Renal cortex interstitium (tissue), 11 donors: ENCODE measurements at regions not wholly inside any gene's neighbourhood (a gene's known extent, or its start where the extent isn't known, plus 50 kb on each side); places are given as distances from the start of the nearest gene placed in this dataset.
"Not testable (repeated sequence)": the region's sequence is repeated elsewhere in the genome, so short reads cannot be mapped to it uniquely, and the experiment has no call there.

Experiments
- DNase-seq, 11 donors: peaks; one replicate each; pipeline ENCODE4 v3.0.0-alpha.2; 2013; ENCODE audit warnings: low read depth in 9 of 11, low spot score in 4 of 11; ENCODE audit errors: extremely low read depth in 1 of 11

DNA sequence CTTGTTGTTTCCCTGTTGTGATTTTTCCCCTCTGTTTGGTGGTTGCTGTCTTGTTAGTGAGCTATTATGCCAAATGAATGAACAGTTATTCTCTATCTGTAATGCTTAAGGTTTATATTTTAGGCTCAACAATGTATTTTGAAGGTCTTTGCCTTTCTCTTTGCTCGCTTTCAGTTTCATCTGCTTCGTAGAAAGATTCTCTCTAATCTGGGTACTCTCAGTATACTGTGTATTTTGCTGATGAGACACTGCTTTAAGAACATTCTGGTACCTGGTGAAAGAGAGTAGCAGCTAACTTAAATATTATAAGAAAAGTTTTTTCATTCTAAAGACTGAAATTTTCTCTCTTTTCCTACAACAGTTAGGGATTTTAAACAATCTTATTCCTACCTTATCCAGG, 1274.7 kb upstream of the PABPC4L start:
- no peak for DNase-seq

DNA sequence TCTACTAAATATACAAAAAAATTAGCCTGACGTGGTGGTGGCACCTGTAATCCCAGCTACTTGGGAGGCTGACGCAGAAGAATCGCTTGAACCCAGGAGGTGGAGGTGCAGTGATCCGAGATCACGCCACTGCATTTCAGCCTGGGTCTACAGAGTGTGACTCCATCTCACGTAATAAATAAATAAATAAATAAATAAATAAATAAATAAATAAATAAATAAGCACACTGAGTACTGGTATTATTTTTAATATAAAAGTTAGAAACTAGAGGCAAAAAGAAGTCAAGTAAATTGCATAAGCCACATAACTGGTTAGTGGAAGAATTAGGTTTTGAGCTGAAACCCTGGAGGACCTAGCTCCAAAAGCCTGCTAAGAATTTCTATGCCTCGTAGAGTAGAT, 1262.7 kb upstream of the PABPC4L start:
- DNase-seq = no peak

DNA sequence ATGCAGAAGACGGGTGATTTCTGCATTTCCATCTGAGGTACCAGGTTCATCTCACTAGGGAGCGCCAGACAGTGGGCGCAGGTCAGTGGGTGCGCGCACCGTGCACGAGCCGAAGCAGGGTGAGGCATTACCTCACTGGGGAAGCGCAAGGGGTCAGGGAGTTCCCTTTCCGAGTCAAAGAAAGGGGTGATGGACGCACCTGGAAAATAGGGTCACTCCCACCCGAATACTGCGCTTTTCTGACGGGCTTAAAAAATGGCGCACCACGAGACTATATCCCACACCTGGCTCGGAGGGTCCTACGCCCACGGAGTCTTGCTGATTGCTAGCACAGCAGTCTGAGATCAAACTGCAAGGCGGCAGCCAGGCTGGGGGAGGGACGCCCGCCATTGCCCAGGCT, 1246.0 kb upstream of the PABPC4L start:
- DNase-seq = not testable (repeated sequence)

- DNase-seq = no peak
These were observed 1233.3 kb upstream of the PABPC4L start for GRCh38 chr4:135434936-135435335.

DNA sequence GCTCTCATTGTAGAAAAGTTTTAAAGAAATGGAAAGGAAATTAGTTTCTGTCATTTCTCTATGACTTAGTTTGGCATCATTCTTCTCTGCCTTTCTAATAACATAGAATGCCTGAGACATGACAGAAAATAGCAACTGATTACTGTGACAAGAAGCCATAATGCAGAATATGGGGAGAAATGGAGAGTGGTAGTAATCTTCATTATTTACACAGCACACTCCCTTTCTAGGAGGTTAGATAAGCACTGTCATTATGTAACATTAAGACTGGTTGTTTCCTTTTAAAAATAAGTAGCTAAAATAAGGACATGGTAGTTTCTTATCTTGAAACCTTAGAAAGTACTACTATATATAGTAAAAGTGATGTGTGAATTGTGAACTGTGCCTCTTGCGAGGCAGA, 1227.9 kb upstream of the PABPC4L start:
- no peak for DNase-seq

DNA sequence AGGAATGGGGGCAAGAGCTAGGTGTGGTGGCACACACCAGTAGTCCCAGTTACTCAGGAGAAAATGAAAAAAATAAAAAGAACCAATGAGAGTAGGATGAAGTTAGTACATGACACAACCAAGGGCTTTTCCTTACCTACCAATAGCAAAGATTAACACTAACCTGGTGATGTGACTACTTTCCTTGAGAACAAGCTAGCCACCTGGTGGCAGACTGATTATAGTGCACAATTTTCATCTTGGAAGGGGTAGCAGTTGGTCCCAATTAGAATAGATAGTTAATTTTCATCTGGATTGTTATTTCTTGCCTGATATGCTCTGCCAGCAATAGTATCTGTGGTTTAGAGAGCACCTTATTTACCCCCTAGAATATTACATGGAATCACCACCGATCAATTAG, 1216.8 kb upstream of the PABPC4L start:
- DNase-seq = no peak

DNA sequence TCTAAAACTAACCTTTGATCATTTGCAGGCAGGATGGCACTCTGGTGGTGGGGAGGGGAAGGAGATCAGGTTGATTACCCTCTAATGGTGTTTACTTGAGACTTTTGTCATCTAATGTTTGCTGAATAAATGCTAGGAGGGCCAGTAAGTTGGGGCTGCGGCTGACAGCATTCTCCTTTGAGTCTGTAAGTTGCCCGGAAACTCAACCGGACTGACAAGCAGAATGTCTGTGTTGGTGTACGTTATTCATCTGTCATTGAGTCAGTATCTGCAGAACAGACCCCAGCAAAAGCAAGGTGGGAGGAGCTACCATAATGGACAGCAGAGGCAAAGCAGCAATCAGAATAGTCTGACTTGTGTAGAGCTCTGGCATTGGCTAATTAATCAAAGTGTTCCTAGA, 1210.6 kb upstream of the PABPC4L start:
- no peak for DNase-seq

- DNase-seq = no peak
These were observed 1209.7 kb upstream of the PABPC4L start for GRCh38 chr4:135411251-135411650.

GRCh38 chr4:135409261-135409660, 1207.7 kb upstream of the PABPC4L start:
- not testable (repeated sequence) for DNase-seq

DNA sequence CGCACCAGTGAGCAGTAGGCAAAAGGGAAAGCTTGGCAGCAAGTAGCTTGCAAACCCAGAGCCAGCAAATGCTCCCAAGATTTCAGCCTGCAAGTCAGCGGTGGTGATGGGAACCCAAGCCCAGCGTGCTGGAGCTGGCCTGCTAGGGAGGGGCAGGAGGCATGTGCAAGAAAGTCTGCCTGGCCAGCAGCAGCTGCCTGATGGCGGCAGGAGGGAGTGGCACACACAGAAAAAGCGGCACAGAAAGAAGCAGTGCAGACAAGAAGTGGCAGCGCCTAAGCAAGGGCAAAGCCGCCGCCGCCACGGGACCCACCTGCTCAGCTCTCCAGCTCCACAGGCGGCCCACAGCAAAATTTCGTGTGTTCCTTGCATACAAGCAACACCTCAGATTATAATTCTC, 1206.5 kb upstream of the PABPC4L start:
- DNase-seq = no peak

DNA sequence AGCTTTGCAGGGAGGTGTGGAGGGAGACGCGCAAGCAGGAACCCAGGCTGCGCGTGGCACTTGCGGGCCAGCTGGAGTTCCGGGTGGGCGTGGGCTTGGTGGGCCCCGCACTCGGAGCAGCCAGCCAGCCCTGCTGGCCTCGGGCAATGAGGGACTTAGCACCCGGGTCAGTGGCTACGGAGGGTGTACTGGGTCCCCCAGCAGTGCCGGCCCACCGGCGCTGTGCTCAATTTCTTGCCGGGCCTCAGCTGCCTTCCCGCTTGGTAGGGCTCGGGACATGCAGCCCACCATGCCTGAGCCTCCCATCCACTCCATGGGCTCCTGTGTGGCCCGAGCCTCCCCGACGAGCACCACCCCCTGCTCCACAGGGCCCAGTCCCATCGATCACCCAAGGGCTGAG, 1205.0 kb upstream of the PABPC4L start:
- not testable (repeated sequence) for DNase-seq

DNA sequence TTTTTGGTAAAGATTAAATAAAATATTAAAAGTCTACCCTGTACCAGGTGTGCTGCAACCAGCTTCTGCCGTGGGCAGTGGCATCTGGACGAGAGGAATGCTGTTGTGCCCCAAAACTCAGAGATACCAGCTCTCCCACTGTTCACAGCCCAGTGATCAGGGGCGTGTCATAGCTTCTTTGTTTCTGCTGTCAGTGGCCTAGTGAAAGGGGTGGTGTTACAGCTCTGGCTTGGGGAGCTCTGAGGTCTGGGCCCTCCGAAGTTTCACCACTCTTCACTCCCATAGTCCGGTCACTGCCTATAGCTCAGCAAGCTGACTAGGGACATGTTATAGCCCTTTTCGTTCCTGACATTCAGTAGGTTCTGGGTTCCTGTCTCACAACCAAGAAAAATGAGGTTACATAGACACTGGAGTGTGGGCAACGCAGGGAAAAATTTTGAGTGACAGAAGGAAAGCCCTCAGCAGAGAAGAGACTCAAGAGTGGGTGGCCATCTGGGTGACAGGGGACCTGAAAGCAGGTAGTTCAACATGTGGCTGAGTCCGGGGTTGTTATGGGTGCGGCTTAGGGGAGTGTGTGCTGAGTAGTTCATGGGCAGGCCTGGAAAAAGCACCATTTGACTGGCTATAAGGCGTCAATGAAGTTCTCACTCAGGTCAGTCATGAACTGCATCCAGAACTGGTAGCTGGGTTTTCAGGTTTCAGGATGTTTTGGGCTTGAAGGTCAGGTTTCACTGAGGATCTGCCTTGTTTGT, 1184.4 kb upstream of the PABPC4L start:
- no peak for DNase-seq

DNA sequence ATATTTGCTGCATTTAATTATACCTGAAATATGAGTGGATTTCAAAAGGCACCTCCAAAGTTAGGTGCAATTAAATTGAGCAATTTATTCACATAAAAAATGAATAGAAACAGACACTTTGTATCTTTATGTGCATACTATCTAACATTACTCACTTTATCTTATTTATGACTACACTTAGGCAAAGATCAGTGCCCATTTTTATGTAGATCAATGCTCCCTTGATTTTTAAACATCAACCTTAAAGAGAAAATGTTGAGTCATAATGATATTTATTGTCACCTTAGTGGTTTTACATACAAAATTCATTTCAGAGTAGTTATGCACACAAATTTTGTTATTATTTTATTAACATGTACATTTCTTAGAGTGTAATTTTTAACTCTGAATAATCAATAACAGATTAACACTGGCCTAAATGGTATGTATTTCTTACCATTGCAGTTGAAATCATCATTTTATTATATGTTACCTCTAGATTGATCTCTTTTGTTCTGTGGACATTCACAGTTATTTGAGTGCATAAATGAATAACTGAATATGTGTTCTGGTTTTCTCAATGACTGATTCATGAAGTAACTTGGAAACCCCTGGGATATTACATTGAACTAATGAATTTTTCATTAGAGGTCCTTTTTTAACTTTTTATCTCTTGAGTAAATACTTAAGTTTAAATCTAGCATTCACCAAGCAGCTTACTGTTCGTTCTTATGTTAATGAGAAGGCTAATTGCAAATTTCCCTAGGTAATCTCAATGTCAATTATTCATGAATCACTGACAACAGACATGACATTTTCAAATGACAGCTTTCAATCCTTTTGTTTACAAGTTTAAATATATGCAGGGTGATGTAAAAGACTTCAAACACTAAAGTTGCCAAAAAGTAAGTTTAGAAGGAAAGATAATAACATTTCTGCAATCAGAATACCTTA, 1182.0 kb upstream of the PABPC4L start:
- no peak for DNase-seq

DNA sequence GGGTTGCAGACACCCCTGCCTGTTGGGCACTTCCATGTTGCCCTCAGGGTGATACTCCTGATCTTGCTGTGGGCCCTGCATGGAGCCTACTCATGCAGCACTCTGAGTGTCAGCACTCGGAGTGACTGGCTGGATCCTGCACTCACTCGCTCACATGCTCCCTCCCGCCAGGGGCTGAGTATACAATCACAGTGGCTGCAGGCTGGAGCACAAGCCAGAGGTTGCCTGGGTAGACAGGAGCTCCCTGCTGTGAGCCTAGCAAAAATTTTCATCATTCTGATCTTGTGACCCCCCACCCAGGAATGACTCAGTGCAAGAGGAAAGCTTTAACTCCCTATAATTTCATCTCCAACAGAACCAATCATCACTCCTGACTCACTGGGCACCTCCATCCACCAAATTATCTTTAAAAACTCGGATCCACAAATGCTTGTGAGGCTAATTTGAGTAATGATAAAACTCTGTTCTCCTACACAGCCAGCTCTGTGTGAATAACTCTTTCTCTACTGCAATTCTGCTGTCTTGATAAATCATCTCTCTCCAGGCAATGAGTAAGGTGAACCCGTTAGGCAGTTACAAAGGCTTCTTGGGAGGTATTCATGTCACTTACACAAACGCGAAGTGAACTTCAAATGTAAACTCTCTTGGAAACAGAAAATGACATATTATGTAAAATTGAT, 1180.8 kb upstream of the PABPC4L start:
- no peak for DNase-seq

DNA sequence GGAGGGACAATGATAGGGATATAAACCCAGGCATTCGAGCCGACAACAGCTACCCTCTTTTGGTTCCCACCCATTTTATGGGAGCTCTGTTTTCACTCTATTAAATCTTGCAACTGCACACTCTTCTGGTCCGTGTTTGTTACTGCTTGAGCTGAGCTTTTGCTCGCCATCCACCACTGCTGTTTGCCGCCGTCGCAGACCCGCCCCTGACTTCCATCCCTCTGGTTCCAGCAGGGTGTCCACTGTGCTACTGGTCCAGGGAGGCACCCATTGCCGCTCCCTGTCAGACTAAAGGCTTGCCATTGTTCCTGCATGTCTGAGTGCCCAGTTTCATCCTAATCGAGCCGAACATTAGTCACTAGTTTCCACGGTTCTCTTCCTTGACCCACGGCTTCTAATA, 1170.5 kb upstream of the PABPC4L start:
- DNase-seq = no peak

- DNase-seq = no peak
These were observed 1169.5 kb upstream of the PABPC4L start for GRCh38 chr4:135371137-135371536.

- DNase-seq = no peak
These were observed 1167.2 kb upstream of the PABPC4L start for GRCh38 chr4:135368831-135369230.

DNA sequence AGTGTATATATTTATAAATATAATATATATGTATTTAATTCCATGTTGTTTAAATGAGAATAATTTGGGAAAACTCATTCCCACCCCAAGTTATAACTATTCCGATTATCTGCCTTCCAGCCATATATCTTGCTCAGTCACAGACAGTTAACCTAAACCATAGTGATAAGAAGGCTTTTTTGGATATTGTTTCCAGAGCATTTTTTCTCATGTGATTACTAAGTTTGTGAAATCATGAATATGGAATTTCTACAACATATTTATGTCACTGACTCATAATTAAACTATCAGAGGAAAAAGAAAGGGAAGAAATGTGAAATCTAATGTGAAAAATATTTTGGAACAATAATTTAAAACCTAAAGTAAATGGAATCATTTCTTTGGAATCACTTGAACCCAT, 1163.5 kb upstream of the PABPC4L start:
- DNase-seq = no peak

DNA sequence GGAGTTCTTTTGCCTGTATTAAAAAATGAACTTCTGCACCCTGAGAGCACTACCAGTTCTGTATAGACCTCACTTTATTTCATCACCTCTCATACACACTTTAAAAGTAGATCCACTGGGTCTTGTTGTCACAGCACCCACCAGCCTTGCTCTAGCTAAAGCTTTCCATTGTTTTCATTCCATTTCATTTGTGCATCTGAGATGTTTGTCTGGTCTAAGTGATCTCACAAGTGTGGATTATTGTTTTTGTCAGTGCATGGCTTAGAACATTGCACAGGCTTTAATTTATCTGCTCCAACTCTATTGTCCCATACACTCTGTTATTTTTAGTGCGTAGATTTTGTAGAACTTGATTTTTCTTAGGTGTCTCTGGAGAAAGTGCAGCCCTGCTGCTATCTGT, 1157.5 kb upstream of the PABPC4L start:
- no peak for DNase-seq

DNA sequence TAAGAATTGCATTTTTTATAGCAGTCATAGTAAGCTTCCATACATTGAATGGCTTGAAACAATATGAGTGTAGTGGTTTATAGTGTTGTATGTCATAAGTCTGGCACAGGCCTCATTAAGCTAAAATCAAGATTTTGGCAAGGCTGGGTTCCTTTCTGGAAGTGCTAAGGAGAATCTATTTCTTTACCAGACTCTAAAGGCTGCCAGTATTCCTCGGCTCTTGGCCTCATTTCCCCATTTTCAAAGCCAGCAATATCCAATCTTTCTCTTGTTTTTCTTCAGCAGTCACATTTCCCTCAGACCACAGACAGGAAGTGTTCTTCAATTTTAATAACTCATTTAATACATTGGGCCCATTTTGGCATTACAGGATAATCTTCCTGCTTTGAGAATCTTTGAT, 1155.5 kb upstream of the PABPC4L start:
- DNase-seq = no peak
